Body of pancreas (tissue), 4 donors: ENCODE measurements at regions not wholly inside any gene's neighbourhood (a gene's known extent, or its start where the extent isn't known, plus 50 kb on each side); places are given as distances from the start of the nearest gene placed in this dataset.

Experiments
- ATAC-seq: fragments of 150-250 bp; one replicate; pipeline ENCODE4 v1.9.1; 2016
- DNase-seq, 4 donors: peaks; one replicate each; pipeline ENCODE4 v3.0.0-alpha.2; 2019
- H3K27ac ChIP-seq, 4 donors: fragments of 200-600 bp; sonication (generic); 1 replicate in 3 of 4; 2 replicates in 1 of 4; pipeline versions ENCODE4 v1.5.1 to v1.6.1; 2016 to 2019; ENCODE audit warnings: mild to moderate bottlenecking in 1 of 4, mixed read lengths in 1 of 4, moderate library complexity in 1 of 4
- H3K27me3 ChIP-seq, 2 donors: fragments of 200-600 bp; sonication (generic); one replicate each; pipeline ENCODE4 v1.6.0; 2016; ENCODE audit warnings: mild to moderate bottlenecking in 1 of 2
- H3K36me3 ChIP-seq, 2 donors: fragments of 200-600 bp; sonication (generic); replicated peaks in 1 of 2; 2 replicates each; pipeline ENCODE4 v1.5.1; 2016; ENCODE audit warnings: low read depth in 2 of 2; ENCODE audit not compliant: insufficient read depth in 1 of 2
- H3K4me1 ChIP-seq: fragments of 200-600 bp; sonication (generic); one replicate; pipeline ENCODE4 v1.6.0; 2016
- H3K4me3 ChIP-seq, 2 donors: fragments of 200-600 bp; sonication (generic); 1 replicate in 1 of 2; 2 replicates in 1 of 2; pipeline ENCODE4 v1.5.1; 2016 to 2019
- H3K9me3 ChIP-seq, 3 donors: fragments of 200-600 bp; sonication (generic); 1 replicate in 2 of 3; 2 replicates in 1 of 3; pipeline ENCODE4 v1.5.1; 2016
- CTCF ChIP-seq, 7 experiments: fragments of 450-650 bp in 4 of 7; fragments of 200-600 bp in 3 of 7; sonication (generic) in 3 of 7; IDR thresholded peaks; one replicate each; pipeline ENCODE4 v1.5.1; 2016 to 2019; ENCODE audit warnings: antibody characterized with exemption in 7 of 7
- POLR2A ChIP-seq, 3 donors: fragments of 450-650 bp; IDR thresholded peaks; one replicate each; pipeline ENCODE4 v1.6.1; 2016; ENCODE audit warnings: antibody characterized with exemption in 3 of 3, mild to moderate bottlenecking in 2 of 3
- WGBS, 2 donors: methylation state at CpG; one replicate each; pipeline ENCODE4 v1.1.5; 2017; 5-methylcytosine and 5-hydroxymethylcytosine counted together
- intact Hi-C: fragments of 100-400 bp; cut with DNase I; formaldehyde crosslinking; loops from one replicate; pipeline ENCODE4 v1.15.1; 2023

GRCh38 chr9:78612091-78612490 lies 315.2 kb downstream of the PSAT1 start:
- Histone ChIP-seq H3K4me3 (no peak overlapping the region), H3K36me3 (no peaks in the 10 kb centered on the region), H3K27me3 (peaks cover 0 to 16% of the 10 kb centered on the region in 2 donors), H3K4me1 (no peaks in the 10 kb centered on the region), H3K9me3 (no peaks in the 10 kb centered on the region), H3K27ac (no peak overlapping the region)
- ATAC-seq (no peak), DNase-seq (no peak)
- 79 to 84% methylated on average over 2 of the region's 2 CpGs for WGBS, 2 donors
- TF ChIP-seq POLR2A (IDR thresholded peaks at IDR 0.05) (no peak), CTCF (IDR thresholded peaks at IDR 0.05) (no peak)
- intact Hi-C loops: no loop called here

GRCh38 chr9:78613006-78613405 lies 316.1 kb downstream of the PSAT1 start:
- no peaks in the 10 kb centered on the region for H3K9me3 ChIP-seq
- H3K36me3 ChIP-seq: no peaks in the 10 kb centered on the region
- DNase-seq (no peak), ATAC-seq (no peak)
- H3K4me3 ChIP-seq: no peak overlapping the region
- 70 to 83% methylated on average over 3 of the region's 3 CpGs for WGBS, 2 donors
- H3K27me3 ChIP-seq: peaks cover 0 to 13% of the 10 kb centered on the region in 2 donors
- H3K27ac ChIP-seq: no peak overlapping the region
- intact Hi-C loops: no loop called here
- no peak for TF ChIP-seq POLR2A (IDR thresholded peaks at IDR 0.05)
- H3K4me1 ChIP-seq: no peaks in the 10 kb centered on the region

- no peaks in the 10 kb centered on the region for H3K9me3 ChIP-seq
- DNase-seq (no peak), ATAC-seq (no peak)
- H3K4me3 ChIP-seq: no peak overlapping the region
- 80 to 87% methylated on average over 3 of the region's 3 CpGs for WGBS, 2 donors
- H3K36me3 ChIP-seq: no peaks in the 10 kb centered on the region
- H3K4me1 ChIP-seq: no peaks in the 10 kb centered on the region
- intact Hi-C loops: no loop called here
- H3K27ac ChIP-seq: no peak overlapping the region
- H3K27me3 ChIP-seq: no peaks in the 10 kb centered on the region
- no peak for TF ChIP-seq CTCF (IDR thresholded peaks at IDR 0.05)
- no peak for TF ChIP-seq POLR2A (IDR thresholded peaks at IDR 0.05)
These were observed 318.0 kb downstream of the PSAT1 start for GRCh38 chr9:78614892-78615291.

- WGBS, 2 donors: 84 to 87% methylated on average over 5 of the region's 5 CpGs
- DNase-seq: no peak
- Histone ChIP-seq H3K27me3 (no peaks in the 10 kb centered on the region), H3K27ac (no peak overlapping the region), H3K4me1 (no peaks in the 10 kb centered on the region), H3K9me3 (no peaks in the 10 kb centered on the region), H3K4me3 (no peak overlapping the region), H3K36me3 (no peaks in the 10 kb centered on the region)
- no peak for ATAC-seq
- intact Hi-C loops: no loop called here
- TF ChIP-seq POLR2A (IDR thresholded peaks at IDR 0.05) (no peak), CTCF (IDR thresholded peaks at IDR 0.05) (no peak)
These were observed 318.4 kb downstream of the PSAT1 start for GRCh38 chr9:78615372-78615771.

- no peaks in the 10 kb centered on the region for H3K27me3 ChIP-seq
- H3K4me3 ChIP-seq: no peak overlapping the region
- no peak overlapping the region for H3K27ac ChIP-seq
- no peak for DNase-seq
- H3K4me1 ChIP-seq: no peaks in the 10 kb centered on the region
- no peaks in the 10 kb centered on the region for H3K9me3 ChIP-seq
- H3K36me3 ChIP-seq: no peaks in the 10 kb centered on the region
- 41 to 63% methylated on average over 2 of the region's 2 CpGs for WGBS, 2 donors
- ATAC-seq: no peak
- TF ChIP-seq POLR2A (IDR thresholded peaks at IDR 0.05) (no peak), CTCF (IDR thresholded peaks at IDR 0.05) (no peak)
- intact Hi-C loops: no loop called here
These were observed 321.8 kb downstream of the PSAT1 start for GRCh38 chr9:78618735-78619134.
